BLaER1 treated with 17β-estradiol and CSF1 and Interleukin-3, amounts not matched to agents 10 nM and 100 nM (cell line): ENCODE measurements at regions not wholly inside any gene's neighbourhood (a gene's known extent, or its start where the extent isn't known, plus 50 kb on each side); places are given as distances from the start of the nearest gene placed in this dataset.
"Not testable (repeated sequence)": the region's sequence is repeated elsewhere in the genome, so short reads cannot be mapped to it uniquely, and the experiment has no call there.

Experiments
- H3K27ac ChIP-seq, 11 experiments: shearing (Covaris generic); formaldehyde crosslinking; 2 replicates each; pipeline ENCODE4 v1.8.1; 2022
- H3K27me3 ChIP-seq, 11 experiments: shearing (Covaris generic); formaldehyde crosslinking; 2 replicates each; pipeline ENCODE4 v1.8.1; 2022
- H3K36me3 ChIP-seq, 11 experiments: shearing (Covaris generic); formaldehyde crosslinking; 2 replicates each; pipeline ENCODE4 v1.8.1; 2022
- H3K4me1 ChIP-seq, 10 experiments: shearing (Covaris generic); formaldehyde crosslinking; 2 replicates each; pipeline ENCODE4 v1.8.1; 2022
- H3K4me2 ChIP-seq, 11 experiments: shearing (Covaris generic); formaldehyde crosslinking; 2 replicates each; pipeline ENCODE4 v1.8.1; 2022
- H3K4me3 ChIP-seq, 10 experiments: shearing (Covaris generic); formaldehyde crosslinking; 2 replicates each; pipeline ENCODE4 v1.8.1; 2022
- H3K9ac ChIP-seq, 11 experiments: shearing (Covaris generic); formaldehyde crosslinking; 2 replicates each; pipeline ENCODE4 v1.8.1; 2022
- H3K9me3 ChIP-seq, 11 experiments: shearing (Covaris generic); formaldehyde crosslinking; replicated peaks in 1 of 11; 2 replicates each; pipeline ENCODE4 v1.8.1; 2022
- H4K20me1 ChIP-seq, 11 experiments: shearing (Covaris generic); formaldehyde crosslinking; 2 replicates each; pipeline ENCODE4 v1.8.1; 2022
- Cebpa-rat ChIP-seq, 11 experiments: shearing (Covaris generic); IDR thresholded peaks; 2 replicates each; pipeline ENCODE4 v1.8.1; 2022

DNA sequence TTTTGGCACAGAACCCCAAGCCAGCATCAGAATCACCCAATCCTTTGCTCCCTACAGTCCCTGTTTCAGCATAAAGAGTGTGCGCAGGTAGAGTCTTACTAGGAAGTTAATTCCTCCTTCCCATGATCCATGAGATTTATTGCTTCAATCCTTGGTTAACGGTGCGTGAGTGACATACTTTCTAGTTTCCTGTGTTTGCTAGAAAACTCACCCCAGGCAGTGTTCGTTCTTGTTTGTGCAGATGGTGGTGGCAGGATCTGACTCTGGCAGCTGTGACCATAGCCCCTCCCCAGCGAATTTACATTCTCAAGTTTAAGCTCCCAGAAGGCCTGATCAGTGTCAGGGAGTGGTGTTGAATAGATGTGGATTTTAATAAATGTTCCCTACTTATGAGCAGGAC is 106.7 kb upstream of the CCT8L2 start:
- Histone ChIP-seq H3K9me3 (no peaks in the 10 kb centered on the region), H4K20me1 (no peaks in the 10 kb centered on the region), H3K4me3 (no peak overlapping the region), H3K9ac (0 out of 22 replicates have a peak overlapping the region, but pooled peaks of 1 of the 11 experiments have one; percentile 25), H3K4me2 (peak overlapping the region in 10 of 11 experiments; percentile 27 to 80 (median 71); a peak in 19 of 22 replicates), H3K27me3 (no peaks in the 10 kb centered on the region), H3K27ac (peak overlapping the region in 3 of 11 experiments; percentile 43 to 58 (median 56); a peak in 7 of 22 replicates), H3K36me3 (no peaks in the 10 kb centered on the region), H3K4me1 (peaks cover 0 to 23% (median 20%) of the 10 kb centered on the region in 10 experiments; a peak in 17 of 20 replicates)
- TF ChIP-seq Cebpa-rat (IDR thresholded peaks at IDR 0.05) = no peak

DNA sequence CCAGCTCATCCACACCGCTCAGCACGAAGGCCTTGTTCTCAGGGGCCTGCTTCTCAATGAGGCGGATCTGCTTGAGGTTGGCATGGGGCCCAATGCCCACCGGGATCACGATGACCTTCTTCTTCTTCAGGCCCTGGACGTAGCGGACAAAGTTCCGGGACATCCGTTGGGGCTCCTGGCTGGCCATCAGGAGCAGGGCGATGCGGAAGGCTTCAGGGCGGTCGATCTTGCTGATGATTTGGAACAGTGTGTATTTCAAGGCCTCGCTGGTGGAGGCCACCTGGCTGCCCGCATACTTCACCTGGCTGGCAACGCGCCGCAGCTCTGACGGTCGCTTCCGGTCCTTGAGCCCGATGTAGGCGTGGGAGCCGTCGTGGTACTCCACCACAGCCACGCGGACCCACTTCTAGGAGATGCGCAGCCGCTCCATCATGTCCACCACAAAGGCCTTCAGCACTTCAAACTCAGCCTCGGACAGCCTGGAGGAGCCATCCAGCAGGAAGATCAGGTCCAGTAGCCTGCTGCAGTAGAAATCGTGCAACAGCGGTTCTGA is 105.0 kb upstream of the CCT8L2 start:
- H3K9me3 ChIP-seq = not testable (repeated sequence)

DNA sequence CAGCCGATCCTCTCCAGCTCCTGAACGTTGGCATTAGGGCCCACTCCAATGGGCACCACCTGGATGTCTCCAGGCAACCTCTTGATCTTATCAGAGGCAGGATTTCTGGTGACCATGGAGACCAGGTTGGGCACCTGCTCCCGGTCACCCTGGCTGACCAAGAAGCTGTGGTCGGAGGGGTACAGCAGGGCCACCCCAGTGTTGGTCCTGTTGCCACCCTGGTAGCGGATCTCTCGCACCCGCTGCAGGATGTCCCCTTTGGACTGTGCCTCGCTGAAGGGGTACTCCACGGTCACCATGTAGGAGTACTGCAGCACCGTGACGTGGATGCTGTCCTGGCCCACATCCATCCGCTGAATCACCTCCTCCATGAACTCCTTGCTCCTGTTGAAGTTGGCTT is 104.3 kb upstream of the CCT8L2 start:
- not testable (repeated sequence) for H3K9ac ChIP-seq, H3K27ac ChIP-seq, H3K36me3 ChIP-seq, H3K4me2 ChIP-seq, H3K4me3 ChIP-seq, H4K20me1 ChIP-seq, H3K9me3 ChIP-seq, H3K27me3 ChIP-seq
- H3K4me1 ChIP-seq = peaks cover 0 to 23% (median 20%) of the 10 kb centered on the region in 10 experiments; a peak in 17 of 20 replicates

More for the DNA sequence above, 105.0 kb upstream of the CCT8L2 start:
- not testable (repeated sequence) for H4K20me1 ChIP-seq, H3K9ac ChIP-seq, H3K4me3 ChIP-seq, H3K36me3 ChIP-seq, H3K27me3 ChIP-seq, H3K4me2 ChIP-seq, H3K27ac ChIP-seq
- H3K4me1 ChIP-seq = peaks cover 0 to 23% (median 20%) of the 10 kb centered on the region in 10 experiments; a peak in 17 of 20 replicates

DNA sequence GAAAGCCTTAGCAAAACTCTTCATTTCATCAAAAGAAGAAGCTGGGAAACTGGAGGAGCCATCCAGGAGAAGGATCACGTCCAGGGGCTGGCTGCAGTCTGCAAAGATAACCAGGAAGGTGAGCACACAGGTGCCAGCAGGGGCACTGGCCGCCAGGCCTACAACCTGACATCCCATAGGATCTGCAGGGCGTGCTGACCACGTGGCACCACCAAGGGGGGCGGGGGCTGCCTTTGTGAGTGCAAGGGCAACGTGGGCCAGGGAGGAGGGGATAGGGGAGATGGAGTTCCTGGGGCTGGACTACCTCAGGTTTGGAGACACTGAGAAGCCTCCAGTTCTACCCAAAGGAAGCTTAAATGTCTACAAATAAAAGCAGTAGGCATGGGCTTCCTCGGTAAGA is 102.7 kb upstream of the CCT8L2 start:
- H3K36me3 ChIP-seq = no peaks in the 10 kb centered on the region
- no peaks in the 10 kb centered on the region for H3K9me3 ChIP-seq
- no peak overlapping the region for H3K4me2 ChIP-seq
- no peaks in the 10 kb centered on the region for H4K20me1 ChIP-seq
- H3K4me3 ChIP-seq = no peak overlapping the region
- H3K27ac ChIP-seq = no peak overlapping the region
- TF ChIP-seq Cebpa-rat (IDR thresholded peaks at IDR 0.05) = no peak
- H3K27me3 ChIP-seq = no peaks in the 10 kb centered on the region
- H3K9ac ChIP-seq = no peak overlapping the region
- H3K4me1 ChIP-seq = peaks cover 0 to 20% (median 17%) of the 10 kb centered on the region in 10 experiments; a peak in 17 of 20 replicates

DNA sequence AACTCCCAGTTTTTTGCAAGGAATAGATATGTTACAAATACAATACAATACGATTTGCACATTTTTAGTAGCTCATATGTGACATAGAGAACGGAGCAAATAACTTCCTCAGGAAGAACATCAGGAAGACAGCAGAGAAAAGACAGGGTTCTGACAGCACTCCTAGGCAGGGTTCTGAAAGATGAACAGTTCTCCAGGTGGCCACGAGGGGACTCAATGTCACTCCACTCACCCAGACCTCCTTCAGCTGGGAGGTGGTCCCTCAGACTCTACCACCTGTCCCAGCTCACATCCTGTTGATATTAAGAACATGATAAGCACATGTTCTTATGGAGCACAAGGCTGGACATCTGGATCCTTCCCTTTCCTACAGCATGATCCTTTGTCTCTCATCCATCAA is 101.1 kb upstream of the CCT8L2 start:
- not testable (repeated sequence) for H3K4me2 ChIP-seq, H3K27ac ChIP-seq, H3K36me3 ChIP-seq, H4K20me1 ChIP-seq, H3K9me3 ChIP-seq, H3K9ac ChIP-seq, H3K27me3 ChIP-seq, H3K4me1 ChIP-seq, H3K4me3 ChIP-seq

DNA sequence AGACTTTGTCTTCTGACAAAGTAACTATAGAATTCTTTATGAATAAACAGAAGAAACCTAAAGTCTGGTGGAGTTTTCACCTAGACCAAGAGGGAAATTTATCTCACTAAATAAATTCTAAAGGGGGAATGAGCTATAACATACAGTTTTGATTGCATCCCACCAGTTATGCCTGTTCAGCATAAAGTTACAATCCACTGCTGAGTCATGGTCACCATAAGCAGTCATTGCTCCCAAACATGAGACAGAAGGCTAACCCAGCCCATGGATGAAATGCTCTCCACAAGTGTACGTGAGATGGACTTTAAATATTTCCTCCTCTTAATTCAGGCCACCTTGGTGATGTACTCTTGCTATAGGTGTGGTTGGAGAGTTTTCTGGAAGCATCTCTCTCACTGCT is 96.7 kb upstream of the CCT8L2 start:
- not testable (repeated sequence) for H4K20me1 ChIP-seq, H3K4me1 ChIP-seq, H3K27me3 ChIP-seq, H3K27ac ChIP-seq, H3K9me3 ChIP-seq, H3K9ac ChIP-seq, H3K4me2 ChIP-seq, H3K4me3 ChIP-seq, H3K36me3 ChIP-seq

DNA sequence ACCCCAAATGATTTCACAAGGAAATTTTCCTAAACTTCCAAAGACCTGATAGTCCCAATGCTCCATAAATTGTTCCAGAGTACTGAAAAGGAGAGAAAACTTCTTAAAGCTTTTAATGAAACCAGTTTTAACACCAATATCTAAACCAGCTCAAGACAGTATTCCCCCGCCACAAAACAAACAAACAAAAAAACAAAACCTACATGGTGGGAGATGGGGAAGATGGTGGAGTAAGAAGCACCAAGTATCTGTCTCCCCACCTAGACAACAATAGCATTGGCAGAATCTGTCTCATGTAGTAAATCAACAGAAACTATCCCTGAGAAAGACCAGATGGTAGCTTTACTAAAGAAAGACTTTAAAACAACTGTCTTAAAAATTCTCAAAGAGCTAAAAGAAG is 88.7 kb upstream of the CCT8L2 start:
- H3K36me3 ChIP-seq, H3K4me3 ChIP-seq, H4K20me1 ChIP-seq, H3K4me2 ChIP-seq, H3K27ac ChIP-seq, H3K9me3 ChIP-seq, H3K27me3 ChIP-seq, H3K9ac ChIP-seq, H3K4me1 ChIP-seq: not testable (repeated sequence)

DNA sequence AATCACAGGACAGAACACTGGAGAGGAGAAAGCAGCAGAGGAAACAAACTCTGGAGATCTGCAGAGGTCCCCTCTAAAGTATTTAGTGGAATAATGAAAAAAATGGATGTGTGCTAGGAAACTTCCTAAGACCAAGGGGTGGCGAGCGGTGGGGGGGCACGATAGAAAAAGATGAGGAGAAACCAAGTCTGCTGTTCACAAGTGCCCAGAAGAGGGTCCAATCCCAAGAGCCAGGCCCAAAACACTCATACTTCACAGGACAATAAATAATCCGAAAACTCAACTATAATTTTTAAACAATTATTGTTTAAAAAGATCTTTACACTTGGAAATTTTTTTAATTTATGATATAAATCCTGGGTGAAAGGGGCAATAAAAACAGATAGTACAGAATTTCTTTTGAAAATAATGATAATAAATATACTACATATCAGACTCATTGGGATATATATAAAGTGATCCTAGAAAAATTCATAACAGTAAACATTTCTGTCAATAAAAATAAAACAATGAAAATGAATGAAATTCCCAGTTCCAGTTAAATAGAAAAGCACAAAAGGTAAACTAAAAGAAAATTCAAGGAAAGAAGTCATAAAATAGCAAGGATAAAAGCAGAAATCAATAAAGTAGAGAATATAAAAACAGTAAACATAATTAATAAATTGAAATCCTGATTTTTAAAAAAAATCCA is 87.7 kb upstream of the CCT8L2 start:
- not testable (repeated sequence) for H3K36me3 ChIP-seq, H3K27me3 ChIP-seq, H4K20me1 ChIP-seq, H3K4me2 ChIP-seq, H3K4me3 ChIP-seq, H3K27ac ChIP-seq, H3K4me1 ChIP-seq, H3K9me3 ChIP-seq, H3K9ac ChIP-seq

DNA sequence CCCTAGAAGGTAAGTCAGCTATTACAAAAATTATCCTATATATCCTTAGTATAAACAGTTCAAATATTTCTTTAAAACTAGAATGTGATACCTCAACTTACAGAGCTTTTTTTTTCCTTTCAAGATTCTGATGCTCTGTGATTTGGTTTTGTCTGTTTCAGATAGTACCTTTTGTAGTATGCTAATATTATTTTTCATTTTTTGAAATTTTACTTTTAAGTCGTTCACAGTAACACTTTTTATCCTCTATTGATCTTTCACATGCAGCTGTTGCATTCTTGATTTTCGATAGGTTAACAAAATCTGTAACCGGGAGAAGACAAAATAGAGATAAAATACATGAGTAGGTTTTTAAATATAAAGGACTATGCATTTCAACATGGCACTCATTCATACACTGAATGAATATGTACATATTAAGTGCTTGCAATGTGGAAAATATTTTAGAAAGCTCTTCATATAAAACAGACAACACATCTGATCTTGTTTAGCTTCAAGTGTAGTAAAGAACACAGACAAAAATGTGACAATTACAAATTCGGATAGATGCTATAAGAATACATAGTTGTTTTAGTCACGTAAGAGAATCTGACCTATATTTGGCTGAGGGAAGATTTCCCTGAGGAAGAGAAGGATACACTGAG is 86.7 kb upstream of the CCT8L2 start:
- not testable (repeated sequence) for H3K9me3 ChIP-seq, H4K20me1 ChIP-seq, H3K27ac ChIP-seq, H3K4me3 ChIP-seq, H3K4me1 ChIP-seq, H3K27me3 ChIP-seq, H3K9ac ChIP-seq, H3K36me3 ChIP-seq
- H3K4me2 ChIP-seq = 0 out of 22 replicates have a peak overlapping the region, but pooled peaks of 1 of the 11 experiments have one; percentile 21

DNA sequence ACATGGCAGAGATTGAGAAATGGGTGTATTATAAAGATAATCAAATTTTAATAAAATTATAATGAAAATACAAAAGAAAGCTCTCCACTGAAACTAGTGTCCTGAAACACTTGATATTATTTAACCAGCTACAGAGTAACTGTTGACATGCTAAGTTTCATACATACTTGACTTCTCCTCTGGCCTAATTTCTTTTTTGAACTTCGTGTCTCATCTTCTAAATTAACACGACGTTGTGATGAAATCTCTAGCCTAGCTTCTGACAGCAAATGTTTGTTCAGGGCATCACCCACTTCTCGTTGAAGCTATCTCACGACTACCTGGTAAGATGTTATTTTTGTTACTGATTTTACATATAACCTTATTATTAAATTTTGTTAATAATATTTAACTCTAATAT is 80.8 kb upstream of the CCT8L2 start:
- H3K9me3 ChIP-seq, H3K4me1 ChIP-seq, H3K27me3 ChIP-seq, H3K4me3 ChIP-seq, H3K4me2 ChIP-seq, H4K20me1 ChIP-seq, H3K27ac ChIP-seq, H3K9ac ChIP-seq, H3K36me3 ChIP-seq: not testable (repeated sequence)

DNA sequence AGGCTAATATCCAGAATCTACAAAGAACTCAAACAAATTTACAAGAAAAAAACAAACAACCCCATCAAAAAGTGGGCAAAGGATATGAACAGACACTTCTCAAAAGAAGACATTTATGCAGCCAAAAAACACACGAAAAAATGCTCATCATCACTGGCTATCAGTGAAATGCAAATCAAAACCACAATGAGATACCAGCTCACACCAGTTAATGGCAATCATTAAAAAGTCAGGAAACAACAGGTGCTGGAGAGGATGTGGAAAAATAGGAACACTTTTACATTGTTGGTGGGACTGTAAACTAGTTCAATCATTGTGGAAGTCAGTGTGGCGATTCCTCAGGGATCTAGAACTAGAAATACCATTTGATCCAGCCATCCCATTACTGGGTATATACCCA is 73.0 kb upstream of the CCT8L2 start:
- H3K4me2 ChIP-seq, H3K4me3 ChIP-seq, H3K9ac ChIP-seq, H4K20me1 ChIP-seq, H3K36me3 ChIP-seq, H3K27me3 ChIP-seq, H3K4me1 ChIP-seq, H3K27ac ChIP-seq: not testable (repeated sequence)
- H3K9me3 ChIP-seq = peaks cover under 1 to 14% (median 11%) of the 10 kb centered on the region in 11 experiments; a peak in 20 of 22 replicates

DNA sequence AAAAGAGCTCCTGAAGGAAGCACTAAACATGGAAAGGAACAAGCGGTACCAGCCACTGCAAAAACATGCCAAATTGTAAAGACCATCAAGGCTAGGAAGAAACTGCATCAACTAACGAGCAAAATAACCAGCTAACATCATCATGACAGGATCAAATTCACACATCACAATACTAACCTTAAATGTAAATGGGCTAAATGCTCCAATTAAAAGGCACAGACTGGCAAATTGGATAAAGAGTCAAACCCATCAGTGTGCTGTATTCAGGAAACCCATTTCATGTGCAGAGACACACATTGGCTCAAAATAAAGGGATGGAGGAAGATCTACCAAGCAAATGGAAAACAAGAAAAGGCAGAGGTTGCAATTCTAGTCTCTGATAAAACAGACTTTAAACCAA is 69.7 kb upstream of the CCT8L2 start:
- not testable (repeated sequence) for H3K4me1 ChIP-seq, H3K4me2 ChIP-seq, H3K27me3 ChIP-seq, H3K4me3 ChIP-seq, H4K20me1 ChIP-seq, H3K9ac ChIP-seq, H3K27ac ChIP-seq, H3K36me3 ChIP-seq
- peaks cover 7 to 25% (median 17%) of the 10 kb centered on the region in 11 experiments; a peak in 20 of 22 replicates for H3K9me3 ChIP-seq

DNA sequence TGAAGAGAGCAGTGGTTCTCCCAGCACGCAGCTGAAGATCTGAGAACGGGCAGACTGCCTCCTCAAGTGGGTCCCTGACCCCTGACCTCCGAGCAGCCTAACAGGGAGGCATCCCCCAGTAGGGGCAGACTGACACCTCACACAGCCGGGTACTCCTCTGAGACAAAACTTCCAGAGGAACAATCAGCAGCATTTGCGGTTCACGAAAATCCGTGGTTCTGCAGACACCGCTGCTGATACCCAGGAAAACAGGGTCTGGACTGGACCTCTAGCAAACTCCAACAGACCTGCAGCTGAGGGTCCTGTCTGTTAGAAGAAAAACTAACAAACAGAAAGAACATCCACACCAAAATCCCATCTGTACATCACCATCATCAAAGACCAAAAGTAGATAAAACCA is 68.4 kb upstream of the CCT8L2 start:
- peaks cover 7 to 25% (median 17%) of the 10 kb centered on the region in 11 experiments; a peak in 20 of 22 replicates for H3K9me3 ChIP-seq
- H3K27me3 ChIP-seq = not testable (repeated sequence)

DNA sequence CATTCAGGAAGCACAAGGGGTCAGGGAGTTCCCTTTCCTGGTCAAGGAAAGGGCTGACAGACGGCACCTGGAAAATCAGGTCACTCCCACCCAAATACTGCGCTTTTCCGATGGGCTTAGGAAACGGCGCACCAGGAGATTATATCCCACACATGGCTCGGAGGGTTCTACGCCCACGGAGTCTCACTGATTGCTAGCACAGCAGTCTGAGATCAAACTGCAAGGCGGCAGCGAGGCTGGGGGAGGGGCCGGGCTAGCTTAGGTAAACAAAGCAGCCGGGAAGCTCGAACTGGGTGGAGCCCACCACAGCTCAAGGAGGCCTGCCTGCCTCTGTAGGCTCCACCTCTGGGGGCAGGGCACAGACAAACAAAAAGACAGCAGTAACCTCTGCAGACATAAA is 68.0 kb upstream of the CCT8L2 start:
- not testable (repeated sequence) for H4K20me1 ChIP-seq, H3K4me2 ChIP-seq, H3K27ac ChIP-seq, H3K4me1 ChIP-seq, H3K36me3 ChIP-seq, H3K9ac ChIP-seq, H3K4me3 ChIP-seq, H3K27me3 ChIP-seq
- peaks cover 7 to 25% (median 17%) of the 10 kb centered on the region in 11 experiments; a peak in 20 of 22 replicates for H3K9me3 ChIP-seq

More for the DNA sequence above, 68.4 kb upstream of the CCT8L2 start:
- not testable (repeated sequence) for H3K9ac ChIP-seq, H3K4me1 ChIP-seq, H3K4me3 ChIP-seq, H3K27ac ChIP-seq, H3K4me2 ChIP-seq, H4K20me1 ChIP-seq, H3K36me3 ChIP-seq
